ENCODE measurements at regions not wholly inside any gene's neighbourhood (a gene's known extent, or its start where the extent isn't known, plus 50 kb on each side); places are given as distances from the start of the nearest gene placed in this dataset.

- peaks cover 0 to 39% (median 15%) of the 10 kb centered on the region in 9 donors for H3K4me1 ChIP-seq
- intact Hi-C loops (cut with DNase I), result no loop called here
- TF ChIP-seq, protein P1, sequence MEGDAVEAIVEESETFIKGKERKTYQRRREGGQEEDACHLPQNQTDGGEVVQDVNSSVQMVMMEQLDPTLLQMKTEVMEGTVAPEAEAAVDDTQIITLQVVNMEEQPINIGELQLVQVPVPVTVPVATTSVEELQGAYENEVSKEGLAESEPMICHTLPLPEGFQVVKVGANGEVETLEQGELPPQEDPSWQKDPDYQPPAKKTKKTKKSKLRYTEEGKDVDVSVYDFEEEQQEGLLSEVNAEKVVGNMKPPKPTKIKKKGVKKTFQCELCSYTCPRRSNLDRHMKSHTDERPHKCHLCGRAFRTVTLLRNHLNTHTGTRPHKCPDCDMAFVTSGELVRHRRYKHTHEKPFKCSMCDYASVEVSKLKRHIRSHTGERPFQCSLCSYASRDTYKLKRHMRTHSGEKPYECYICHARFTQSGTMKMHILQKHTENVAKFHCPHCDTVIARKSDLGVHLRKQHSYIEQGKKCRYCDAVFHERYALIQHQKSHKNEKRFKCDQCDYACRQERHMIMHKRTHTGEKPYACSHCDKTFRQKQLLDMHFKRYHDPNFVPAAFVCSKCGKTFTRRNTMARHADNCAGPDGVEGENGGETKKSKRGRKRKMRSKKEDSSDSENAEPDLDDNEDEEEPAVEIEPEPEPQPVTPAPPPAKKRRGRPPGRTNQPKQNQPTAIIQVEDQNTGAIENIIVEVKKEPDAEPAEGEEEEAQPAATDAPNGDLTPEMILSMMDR (IDR thresholded peaks at IDR 0.05), result no peak
- no peaks in the 10 kb centered on the region for H3K36me3 ChIP-seq
- no peak overlapping the region for H3K4me3 ChIP-seq
- H3K27ac ChIP-seq, result no peak overlapping the region
- ATAC-seq, result no peak
- no peak for DNase-seq
- no peaks in the 10 kb centered on the region for H3K27me3 ChIP-seq
- no peaks in the 10 kb centered on the region for H3K9me3 ChIP-seq
- WGBS, 2 donors, result 77 to 80% methylated on average over 3 of the region's 3 CpGs
These were observed 225.2 kb downstream of the KTN1 start for GRCh38 chr14:55805250-55805649.

DNA sequence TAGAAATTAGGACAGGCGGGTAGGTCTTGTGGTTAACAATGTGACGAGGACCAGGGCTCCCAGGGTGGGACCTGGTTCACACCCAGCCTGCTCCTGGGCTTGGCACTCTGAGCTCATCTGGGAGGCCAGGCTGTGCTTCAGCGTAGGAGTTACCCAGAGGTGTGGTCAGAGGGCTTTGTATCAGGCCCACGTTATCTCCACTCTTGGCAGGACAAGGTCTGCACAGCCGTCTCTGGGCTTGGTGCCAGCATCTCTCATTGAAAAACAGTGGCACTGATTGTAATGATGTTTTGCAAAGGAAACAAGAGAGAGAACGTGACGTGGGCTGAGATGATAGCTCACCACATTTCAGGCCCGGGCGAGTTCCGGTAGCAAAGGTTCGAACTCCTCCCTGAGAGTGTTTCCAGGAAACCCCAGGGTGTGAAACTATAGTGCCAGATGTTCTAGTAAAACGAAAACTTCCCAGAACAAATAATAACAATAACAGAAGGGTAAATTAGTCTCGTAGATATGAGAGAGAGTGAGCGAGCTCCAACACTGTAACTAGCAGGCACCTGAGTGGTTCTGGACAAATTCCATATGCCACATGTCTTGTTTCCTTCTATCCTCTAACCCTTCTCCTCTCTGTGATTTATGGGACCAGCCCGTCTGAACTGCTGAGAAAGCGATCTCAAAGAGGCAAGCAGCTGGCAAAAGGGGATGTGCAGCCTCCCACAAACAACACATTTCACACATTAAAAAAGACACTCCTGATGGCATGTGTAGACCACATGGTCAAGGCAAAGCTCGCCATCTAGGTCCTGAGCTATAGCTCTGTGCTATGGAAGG is 227.3 kb downstream of the KTN1 start:
- intact Hi-C loops (cut with DNase I), result no loop called here
- H3K27me3 ChIP-seq, result no peaks in the 10 kb centered on the region
- peaks cover 0 to 39% (median 15%) of the 10 kb centered on the region in 9 donors for H3K4me1 ChIP-seq
- 12% methylated on average over 17 of the region's 17 CpGs for WGBS, 2 donors
- H3K4me3 ChIP-seq, result no peak overlapping the region
- ATAC-seq (peak; percentile 88 to 100 (median 99)), DNase-seq (peak; percentile 75 to 88)
- no peaks in the 10 kb centered on the region for H3K36me3 ChIP-seq
- peaks cover 0 to 12% (median 0%) of the 10 kb centered on the region in 11 donors for H3K9me3 ChIP-seq
- H3K27ac ChIP-seq, result peak overlapping the region in 7 of 10 donors; percentile 1 to 74 (median 45)
- TF ChIP-seq, protein P1 (IDR thresholded peaks at IDR 0.05), result no peak

- H3K36me3 ChIP-seq, result no peaks in the 10 kb centered on the region
- TF ChIP-seq, protein P1 (IDR thresholded peaks at IDR 0.05), result no peak
- no peak for DNase-seq
- no peak overlapping the region for H3K4me3 ChIP-seq
- intact Hi-C loops (cut with DNase I), result no loop called here
- peaks cover 0 to 37% (median 15%) of the 10 kb centered on the region in 9 donors for H3K4me1 ChIP-seq
- no peak for ATAC-seq
- peak overlapping the region in 4 of 10 donors; percentile 6 to 74 (median 44) for H3K27ac ChIP-seq
- H3K9me3 ChIP-seq, result peaks cover 0 to 12% (median 0%) of the 10 kb centered on the region in 11 donors
- WGBS, 2 donors, result 62 to 74% methylated on average over 2 of the region's 2 CpGs
- no peaks in the 10 kb centered on the region for H3K27me3 ChIP-seq
These were observed 227.9 kb downstream of the KTN1 start for GRCh38 chr14:55807881-55808379.

DNA sequence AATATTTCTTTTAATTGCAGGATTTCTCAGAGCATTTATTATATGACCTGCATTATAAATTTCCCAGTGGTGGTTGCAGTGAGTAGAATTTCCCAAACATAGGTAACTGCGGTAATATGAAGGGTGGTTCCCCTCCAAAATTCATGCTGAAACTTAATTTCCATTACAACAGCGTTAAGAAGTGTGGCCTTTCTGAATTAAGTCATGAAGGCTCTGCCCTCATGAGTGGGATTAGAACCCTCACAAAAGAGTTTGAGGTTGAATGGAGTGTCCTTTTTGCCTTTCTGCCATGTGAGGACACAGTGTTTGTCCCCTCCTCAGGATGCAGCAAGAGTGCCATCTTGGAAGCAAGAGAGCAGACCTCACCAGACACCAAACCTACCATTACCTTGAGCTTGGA is 233.6 kb downstream of the KTN1 start:
- DNase-seq, result no peak
- TF ChIP-seq, protein P1 (IDR thresholded peaks at IDR 0.05), result no peak
- Histone ChIP-seq H3K36me3 (no peaks in the 10 kb centered on the region), H3K27me3 (no peaks in the 10 kb centered on the region), H3K4me1 (peaks cover 0 to 18% (median 0%) of the 10 kb centered on the region in 9 donors), H3K9me3 (peaks cover 0 to 15% (median 0%) of the 10 kb centered on the region in 11 donors), H3K27ac (peak overlapping the region in 1 of 10 donors; percentile 73), H3K4me3 (no peak overlapping the region)
- intact Hi-C loops (cut with DNase I), result no loop called here
- ATAC-seq, result no peak
- WGBS, 2 donors, result 92 to 94% methylated on average over 2 of the region's 2 CpGs
